GM12801 (cell line): ENCODE measurements at regions not wholly inside any gene's neighbourhood (a gene's known extent, or its start where the extent isn't known, plus 50 kb on each side); places are given as distances from the start of the nearest gene placed in this dataset.

Source experiments
- CTCF ChIP-seq: IDR thresholded peaks from one replicate; pipeline ENCODE4 v1.5.1; 2011; ENCODE audit warnings: control low read depth; ENCODE audit not compliant: insufficient read length; ENCODE audit errors: extremely low read depth

GRCh38 chr5:96317945-96318344, 115.1 kb downstream of the PCSK1 start:
- no peak for TF ChIP-seq CTCF

GRCh38 chr5:96316487-96316886, 116.6 kb downstream of the PCSK1 start:
- TF ChIP-seq CTCF, result no peak

- TF ChIP-seq CTCF, result no peak
Observed at GRCh38 chr5:96316017-96316416, 117.0 kb downstream of the PCSK1 start.

- no peak for TF ChIP-seq CTCF
Observed at GRCh38 chr5:96315431-96315830, 117.6 kb downstream of the PCSK1 start.

GRCh38 chr5:96312383-96312782, 120.7 kb downstream of the PCSK1 start:
- TF ChIP-seq CTCF, result no peak

- no peak for TF ChIP-seq CTCF
Observed at GRCh38 chr5:96302174-96302738, 130.8 kb downstream of the PCSK1 start.

- TF ChIP-seq CTCF, result no peak
Observed at GRCh38 chr5:96300976-96301375, 132.1 kb downstream of the PCSK1 start.

GRCh38 chr5:96297867-96298266, 135.2 kb downstream of the PCSK1 start:
- TF ChIP-seq CTCF, result no peak
